ENCODE measurements at regions not wholly inside any gene's neighbourhood (a gene's known extent, or its start where the extent isn't known, plus 50 kb on each side); places are given as distances from the start of the nearest gene placed in this dataset.

GRCh38 chr18:30917651-30918050 lies 124.9 kb downstream of the DSC3 start:
- no peak for DNase-seq (ENCODE audit: low read depth)
- no peak for TF ChIP-seq CTCF (conservative IDR thresholded peaks at IDR 0.05; ENCODE audit: low read depth, low read length)
- no peak overlapping the region for H3K4me3 ChIP-seq (ENCODE audit: low read depth, low read length)

DNA sequence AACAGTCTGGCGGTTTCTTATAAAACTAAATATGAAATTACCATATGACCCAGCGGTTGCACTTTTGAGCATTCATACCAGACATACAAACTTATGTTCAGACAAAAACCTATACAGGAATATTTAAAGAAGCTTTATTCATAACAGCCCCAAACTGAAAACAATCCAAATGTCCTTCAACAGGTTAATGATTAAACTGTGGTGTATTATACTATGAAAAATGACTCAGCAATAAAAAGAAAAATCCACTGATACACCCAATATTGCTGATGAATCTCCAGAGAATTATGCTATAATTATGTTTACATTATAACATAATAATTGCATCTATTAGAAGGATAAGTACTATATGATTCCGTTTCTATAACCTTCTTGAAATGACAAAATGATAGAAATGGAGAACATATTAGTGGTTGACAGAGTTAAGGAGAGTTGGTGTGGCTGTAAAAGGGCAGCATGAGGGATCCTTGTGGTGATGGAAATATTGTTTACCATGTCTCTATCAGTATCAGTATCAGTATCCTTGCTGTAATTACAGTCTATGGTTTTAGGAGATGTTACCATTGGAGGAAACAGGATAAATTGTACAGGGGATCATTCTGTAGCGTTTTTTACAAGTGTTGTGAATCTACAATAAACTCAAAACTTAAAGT lies 127.1 kb downstream of the DSC3 start:
- no peak overlapping the region for H3K4me3 ChIP-seq (ENCODE audit: low read depth, low read length)
- TF ChIP-seq CTCF (conservative IDR thresholded peaks at IDR 0.05; ENCODE audit: low read depth, low read length), result no peak
- no peak for DNase-seq (ENCODE audit: low read depth)

DNA sequence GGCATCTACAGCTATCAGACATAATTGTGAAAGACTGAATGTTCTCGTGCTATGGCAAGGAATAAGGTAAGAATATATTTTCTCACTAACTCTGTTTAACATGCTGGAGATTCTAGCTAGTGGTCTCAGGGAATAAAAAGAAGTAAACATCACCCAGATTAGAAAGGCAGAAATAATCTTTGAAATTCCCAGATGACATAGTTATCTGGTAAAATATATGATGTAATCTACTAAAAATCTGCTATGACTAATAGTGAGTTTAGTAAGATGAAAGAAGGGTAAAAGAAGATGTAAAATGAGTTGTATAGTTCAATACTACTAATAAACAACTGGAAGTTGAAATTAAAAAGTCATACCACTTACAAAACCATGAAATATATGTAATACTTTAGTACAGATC lies 134.2 kb downstream of the DSC3 start:
- H3K4me3 ChIP-seq (ENCODE audit: low read depth, low read length), result no peak overlapping the region
- TF ChIP-seq CTCF (conservative IDR thresholded peaks at IDR 0.05; ENCODE audit: low read depth, low read length), result no peak
- DNase-seq (ENCODE audit: low read depth), result no peak

GRCh38 chr18:30903566-30903965 lies 139.0 kb downstream of the DSC3 start:
- peak; percentile 63 for DNase-seq (ENCODE audit: low read depth)
- no peak overlapping the region for H3K4me3 ChIP-seq (ENCODE audit: low read depth, low read length)
- no peak for TF ChIP-seq CTCF (conservative IDR thresholded peaks at IDR 0.05; ENCODE audit: low read depth, low read length)

DNA sequence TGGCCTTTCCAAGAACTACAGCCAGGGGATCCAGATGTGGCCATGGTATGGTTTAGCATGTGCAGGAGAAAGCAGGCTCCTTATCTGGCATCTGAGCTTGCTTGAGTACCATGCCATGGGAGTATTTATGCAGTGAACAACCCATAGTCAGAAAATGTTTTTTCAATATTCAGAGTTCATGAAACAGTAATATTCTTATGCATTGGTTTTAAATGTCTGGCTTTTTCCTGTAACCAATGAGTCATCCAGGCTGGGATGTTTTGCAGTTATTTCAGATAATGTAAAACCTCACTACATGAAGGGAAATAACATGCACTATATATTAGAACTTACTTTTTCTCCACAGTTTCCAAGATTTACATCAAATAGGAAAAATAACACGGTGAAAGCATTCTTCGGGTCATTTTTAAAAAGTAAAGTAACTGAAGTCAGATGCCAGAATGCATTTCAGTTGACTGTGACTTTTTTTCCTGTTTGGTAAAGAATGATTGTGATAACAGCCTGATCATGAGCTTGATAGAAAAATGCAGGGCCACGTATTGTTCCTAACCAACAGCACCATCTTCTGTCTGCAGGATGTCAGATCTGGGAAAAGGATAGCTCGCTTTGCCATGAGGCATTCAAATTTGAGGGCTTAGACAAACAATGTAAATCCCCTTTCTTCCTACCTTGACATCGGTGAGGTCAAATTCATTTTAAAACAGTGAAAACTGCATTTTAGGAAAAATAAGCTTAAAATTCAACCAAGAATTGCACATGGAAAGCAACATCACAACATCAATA lies 152.8 kb downstream of the DSC3 start:
- no peak for DNase-seq (ENCODE audit: low read depth)
- TF ChIP-seq CTCF (conservative IDR thresholded peaks at IDR 0.05; ENCODE audit: low read depth, low read length), result peak; percentile 52
- no peak overlapping the region for H3K4me3 ChIP-seq (ENCODE audit: low read depth, low read length)

DNA sequence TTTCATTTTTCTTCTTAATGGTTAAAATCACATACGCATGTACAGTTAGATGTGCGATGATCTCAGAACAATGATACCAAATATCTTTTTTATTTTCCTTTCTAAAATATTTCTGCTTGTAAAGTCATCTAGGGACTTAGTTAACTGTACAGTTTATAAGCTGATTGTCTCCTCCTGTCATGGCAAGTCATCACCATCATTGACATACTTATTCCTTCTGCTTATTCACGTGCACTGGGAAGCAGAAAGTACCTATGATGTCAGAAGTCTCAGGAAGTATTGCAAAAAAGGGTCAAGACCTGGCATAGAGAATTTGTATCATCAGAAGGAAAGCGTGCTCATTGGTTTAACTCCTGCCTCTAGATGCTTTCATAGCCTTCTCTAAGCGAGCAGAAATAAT lies 154.2 kb downstream of the DSC3 start:
- TF ChIP-seq CTCF (conservative IDR thresholded peaks at IDR 0.05; ENCODE audit: low read depth, low read length), result no peak
- no peak for DNase-seq (ENCODE audit: low read depth)
- H3K4me3 ChIP-seq (ENCODE audit: low read depth, low read length), result no peak overlapping the region

- no peak overlapping the region for H3K4me3 ChIP-seq (ENCODE audit: low read depth, low read length)
- DNase-seq (ENCODE audit: low read depth), result no peak
- TF ChIP-seq CTCF (conservative IDR thresholded peaks at IDR 0.05; ENCODE audit: low read depth, low read length), result no peak
Observed at GRCh38 chr18:30886998-30887397, 155.5 kb downstream of the DSC3 start.
